Glomerular visceral epithelial cell (primary cell): ENCODE measurements at regions not wholly inside any gene's neighbourhood (a gene's known extent, or its start where the extent isn't known, plus 50 kb on each side); places are given as distances from the start of the nearest gene placed in this dataset.
A peak's percentile ranks its signal among the peaks of the same experiment; 100 is the strongest.
"Not testable (repeated sequence)": the region's sequence is repeated elsewhere in the genome, so short reads cannot be mapped to it uniquely, and the experiment has no call there.

Experiments used
- DNase-seq: peaks from one replicate; pipeline ENCODE4 v3.0.0-alpha.2; 2016; ENCODE audit errors: extremely low spot score

- DNase-seq: no peak
Observed at GRCh38 chr7:119578116-119578515, 694.9 kb upstream of the KCND2 start.

DNA sequence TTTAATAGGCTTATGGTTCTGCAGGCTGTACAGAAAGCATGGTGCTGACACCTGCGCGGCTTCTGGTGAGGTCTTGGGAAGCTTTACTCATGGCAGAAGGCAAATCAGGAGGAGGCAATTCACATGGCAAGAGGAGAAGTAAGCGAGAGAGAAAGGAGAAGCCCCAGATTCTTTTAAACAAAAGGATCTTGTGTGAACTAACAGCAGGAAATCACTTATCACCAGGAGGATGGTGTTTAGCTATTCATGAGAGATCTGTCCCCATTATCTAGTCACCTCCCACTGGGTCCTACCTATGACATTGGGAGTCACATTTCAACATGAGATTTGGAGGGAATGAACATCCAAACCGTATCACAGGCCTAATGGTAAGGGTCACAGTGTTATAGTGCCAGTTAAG, 678.0 kb upstream of the KCND2 start:
- DNase-seq: no peak

DNA sequence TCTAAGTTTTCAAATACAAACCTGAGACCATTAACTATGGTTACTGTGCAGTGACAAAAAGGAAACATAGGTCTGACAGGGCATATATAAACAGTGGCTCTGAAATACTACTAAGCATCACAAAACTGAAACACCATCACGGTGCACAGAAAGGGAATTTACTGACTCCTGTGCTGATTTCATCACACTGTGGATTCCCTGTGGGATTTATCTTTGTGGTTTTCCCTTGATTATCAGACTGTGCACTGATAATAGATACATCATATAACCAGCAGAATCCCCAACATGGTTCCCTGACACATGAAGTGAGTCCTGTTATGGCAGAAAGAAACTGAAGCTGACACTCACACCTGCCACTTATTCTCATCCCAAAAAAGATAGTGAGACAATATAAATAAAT, 676.3 kb upstream of the KCND2 start:
- peak; percentile 3 for DNase-seq

DNA sequence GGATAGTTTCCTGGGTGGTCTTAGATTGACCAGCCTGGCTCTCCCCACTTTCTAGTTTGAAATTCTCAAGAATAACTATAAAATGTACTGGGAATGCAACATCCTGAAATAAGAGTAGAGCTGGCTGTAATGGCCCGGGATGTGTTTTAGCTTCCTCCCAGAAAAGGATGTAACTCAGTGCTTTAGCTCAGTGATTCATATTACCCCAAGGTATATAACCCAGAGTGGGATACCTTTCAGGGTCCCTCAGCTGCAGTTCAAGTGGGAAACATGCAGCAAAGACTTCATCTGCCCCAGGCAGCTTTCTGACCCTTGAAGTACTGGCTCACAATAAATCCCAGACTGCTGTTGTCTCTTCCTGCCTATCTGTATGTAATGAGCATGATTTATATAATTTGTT, 666.7 kb upstream of the KCND2 start:
- no peak for DNase-seq

GRCh38 chr7:119620769-119621168, 652.2 kb upstream of the KCND2 start:
- DNase-seq: no peak

DNA sequence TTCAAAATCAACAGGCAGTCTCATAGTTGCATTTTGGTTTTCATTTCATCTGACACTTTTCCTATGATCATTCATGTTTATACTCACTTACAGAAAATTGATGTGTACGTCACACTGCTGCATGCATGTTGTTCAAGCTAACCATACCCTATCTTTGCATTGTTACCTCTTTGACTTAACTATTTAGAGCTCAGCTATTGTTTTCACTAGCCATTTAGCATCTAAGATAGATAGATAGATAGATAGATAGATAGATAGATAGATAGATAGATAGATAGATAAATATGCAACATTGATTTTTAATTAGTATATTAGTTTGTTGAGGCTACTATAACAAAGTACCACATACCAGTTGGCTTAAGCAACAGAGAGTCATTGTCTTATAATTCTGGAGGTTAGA, 649.5 kb upstream of the KCND2 start:
- DNase-seq: no peak

DNA sequence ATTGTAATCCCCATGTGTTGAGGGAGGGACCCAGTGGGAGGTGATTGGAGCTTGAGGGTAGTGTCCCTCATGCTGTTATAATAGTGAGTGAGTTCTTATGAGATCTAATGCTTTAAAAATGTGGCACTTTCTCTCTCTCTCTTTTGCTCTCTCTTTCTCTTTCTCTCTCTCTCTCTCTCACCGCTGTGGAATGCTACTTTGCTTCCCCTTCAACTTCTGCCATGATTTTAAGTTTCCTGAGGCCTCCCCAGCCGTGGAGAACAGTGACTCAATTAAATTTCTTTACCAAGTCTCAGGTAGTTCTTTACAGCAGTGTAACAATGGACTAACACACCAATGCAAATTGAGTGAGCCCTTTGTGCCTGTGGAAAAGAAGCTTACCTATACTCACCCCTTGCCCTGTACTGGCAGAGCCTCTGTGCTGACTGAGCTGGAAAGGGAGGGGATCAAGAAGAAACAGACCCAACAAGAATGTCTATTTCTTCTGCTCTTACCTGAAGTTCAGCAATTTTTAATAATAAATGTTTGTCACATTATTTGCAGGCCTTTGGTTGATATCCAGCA, 642.5 kb upstream of the KCND2 start:
- DNase-seq: no peak

DNA sequence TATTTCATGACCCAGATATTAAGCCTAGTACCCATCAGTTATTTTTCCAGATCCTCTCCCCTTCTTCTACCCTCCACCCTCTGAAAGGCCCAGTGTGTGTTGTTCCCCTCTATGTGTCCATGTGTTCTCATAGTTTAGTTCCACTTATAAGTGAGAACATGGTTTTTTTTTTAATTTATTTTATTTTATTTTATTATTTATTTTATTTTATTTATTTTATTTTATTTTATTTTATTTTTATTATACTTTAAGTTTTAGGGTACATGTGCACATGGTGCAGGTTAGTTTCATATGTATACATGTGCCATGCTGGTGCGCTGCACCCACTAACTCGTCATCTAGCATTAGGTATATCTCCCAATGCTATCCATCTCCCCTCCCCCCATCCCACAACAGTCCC, 639.2 kb upstream of the KCND2 start:
- DNase-seq: not testable (repeated sequence)

DNA sequence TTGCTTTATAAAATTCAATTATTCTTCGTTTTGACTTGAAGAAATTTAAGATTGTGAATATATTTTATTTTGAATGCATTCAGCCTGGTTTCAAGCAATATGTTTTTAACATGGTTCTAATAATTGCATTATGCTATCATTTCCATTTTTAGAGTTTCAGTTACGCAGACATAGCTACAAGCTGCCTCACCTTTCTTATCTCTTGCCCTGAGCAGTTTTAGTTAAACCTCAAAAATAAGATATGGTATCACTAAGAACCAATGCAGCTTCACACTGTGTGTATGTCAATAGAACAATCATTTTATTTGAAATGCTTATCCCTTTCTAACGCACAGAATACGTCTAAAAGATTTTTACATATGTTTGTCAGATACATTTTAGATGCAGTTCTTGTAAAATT, 632.6 kb upstream of the KCND2 start:
- DNase-seq: no peak

GRCh38 chr7:119640861-119641260, 632.1 kb upstream of the KCND2 start:
- no peak for DNase-seq

GRCh38 chr7:119643558-119643957, 629.4 kb upstream of the KCND2 start:
- no peak for DNase-seq

- DNase-seq: no peak
Observed at GRCh38 chr7:119647286-119647685, 625.7 kb upstream of the KCND2 start.

DNA sequence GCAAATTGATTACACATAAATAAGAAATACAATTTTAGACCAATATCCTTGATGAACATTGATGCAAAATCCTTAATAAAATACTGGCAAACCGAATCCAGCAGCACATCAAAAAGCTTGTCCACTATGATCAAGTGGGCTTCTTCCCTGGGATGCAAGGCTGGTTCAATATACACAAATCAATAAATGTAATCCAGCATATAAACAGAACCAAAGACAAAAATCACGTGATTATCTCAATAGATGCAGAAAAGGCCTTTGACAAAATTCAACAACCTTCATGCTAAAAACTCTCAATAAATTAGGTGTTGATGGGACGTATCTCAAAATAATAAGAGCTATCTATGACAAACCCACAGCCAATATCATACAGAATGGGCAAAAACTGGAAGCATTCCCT, 624.2 kb upstream of the KCND2 start:
- not testable (repeated sequence) for DNase-seq

DNA sequence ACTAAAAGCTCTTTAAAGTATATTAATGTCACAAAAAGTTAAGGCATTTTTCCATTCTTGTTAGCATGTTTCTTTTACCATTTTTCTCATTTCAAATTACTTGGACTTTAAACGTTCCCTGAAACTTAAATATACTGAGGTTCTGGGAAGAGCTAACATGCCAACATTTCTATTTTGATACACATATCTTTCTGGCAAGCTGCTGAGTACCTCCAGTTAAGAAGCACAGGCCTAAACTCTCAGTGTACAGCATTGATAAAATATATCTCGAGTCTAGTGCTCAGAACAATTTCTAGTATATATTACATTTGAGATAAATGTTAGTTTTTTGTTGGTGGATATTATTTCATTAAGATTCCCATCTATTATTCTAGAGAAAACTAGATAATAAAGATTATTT, 612.9 kb upstream of the KCND2 start:
- DNase-seq: no peak

DNA sequence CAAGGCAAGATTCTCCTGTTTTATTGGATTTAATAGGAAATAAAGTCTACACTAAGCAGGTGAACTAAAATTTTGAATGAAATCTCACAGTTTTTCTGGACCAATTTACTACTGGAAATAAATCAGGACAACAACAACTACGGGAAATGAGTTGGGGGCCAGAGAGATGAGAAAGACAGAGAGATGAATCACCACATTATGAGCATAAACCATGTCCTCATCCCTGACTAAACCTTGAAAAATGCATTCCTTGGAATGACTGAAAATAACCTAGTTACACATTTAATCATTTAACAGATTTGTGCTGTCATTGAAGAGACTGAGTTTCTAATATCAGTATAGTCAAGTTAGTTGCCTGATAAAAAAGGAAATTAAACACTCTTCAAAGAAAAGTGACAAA, 608.4 kb upstream of the KCND2 start:
- DNase-seq: peak; percentile 78

DNA sequence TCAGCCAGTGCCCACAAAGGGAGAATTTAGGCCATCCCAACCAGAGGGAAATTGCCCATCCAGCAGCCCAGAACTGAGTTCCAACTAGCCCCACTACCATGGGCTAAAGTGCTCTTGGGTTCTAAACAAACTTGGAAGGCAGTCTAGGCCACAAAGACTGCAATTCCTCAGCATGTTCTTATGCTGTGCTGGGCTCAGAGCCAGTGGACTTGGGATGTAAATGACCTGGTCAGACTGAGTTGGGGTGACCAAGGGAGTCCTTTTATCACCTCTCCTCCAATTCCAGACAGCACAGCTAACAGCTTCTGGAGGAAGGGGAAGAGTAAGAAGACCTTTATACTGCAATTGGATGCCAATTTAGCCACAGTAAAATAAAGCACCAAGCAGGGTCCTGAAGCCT, 607.2 kb upstream of the KCND2 start:
- peak; percentile 7 for DNase-seq

DNA sequence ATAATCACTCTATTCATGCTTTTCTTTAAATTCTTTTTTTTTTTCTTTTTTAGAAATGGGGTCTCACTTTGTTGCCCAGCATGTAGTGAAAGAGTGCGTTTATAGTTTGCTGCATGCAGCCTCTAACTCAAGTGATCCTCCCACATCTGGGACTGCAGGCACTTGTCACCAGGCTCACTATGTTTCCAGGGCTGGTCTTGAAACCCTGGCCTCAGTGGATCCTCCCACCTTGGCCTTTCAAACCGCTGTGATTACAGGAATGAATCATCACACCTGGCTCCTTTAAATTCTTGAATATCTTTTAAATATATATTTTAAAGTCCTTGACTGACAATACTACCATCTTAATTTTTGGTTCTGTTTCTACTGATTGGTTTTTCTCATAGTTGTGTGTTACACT, 591.6 kb upstream of the KCND2 start:
- no peak for DNase-seq

DNA sequence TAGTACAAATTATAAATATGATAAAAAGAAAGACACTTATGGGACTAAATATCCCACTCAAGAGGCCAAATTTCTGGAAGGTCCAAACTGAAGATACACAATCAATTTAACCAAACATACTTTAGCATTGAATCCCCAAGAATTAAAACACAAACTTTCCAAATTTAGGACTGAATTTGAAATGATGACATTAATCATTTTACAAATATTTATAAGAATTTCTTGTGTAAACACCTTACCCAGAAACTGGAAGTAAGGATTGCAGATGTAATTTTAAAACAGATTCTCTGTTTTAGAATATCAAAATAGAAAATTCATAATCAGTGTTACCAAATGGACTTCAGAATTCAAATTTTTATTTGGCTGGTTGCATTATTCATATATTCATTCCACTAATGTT, 588.2 kb upstream of the KCND2 start:
- DNase-seq: no peak

DNA sequence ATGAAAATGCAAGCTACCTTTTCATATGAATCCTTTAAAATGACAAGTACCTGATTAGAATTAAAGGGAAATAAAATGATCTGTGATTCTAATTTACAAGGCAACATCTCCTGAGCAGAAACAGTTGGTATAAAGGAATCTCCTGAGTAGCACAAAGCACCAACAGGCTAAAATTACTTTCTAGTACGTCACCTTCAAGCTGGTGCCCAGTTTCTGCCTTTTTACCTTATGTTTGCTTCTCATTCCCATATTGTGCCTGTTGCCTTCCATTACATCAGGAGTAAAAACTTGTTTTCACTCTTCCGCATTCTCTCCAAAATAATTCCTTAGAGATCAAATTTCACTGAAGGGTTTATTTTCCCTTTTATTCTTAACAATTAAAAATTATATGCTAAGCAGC, 587.1 kb upstream of the KCND2 start:
- DNase-seq: no peak

DNA sequence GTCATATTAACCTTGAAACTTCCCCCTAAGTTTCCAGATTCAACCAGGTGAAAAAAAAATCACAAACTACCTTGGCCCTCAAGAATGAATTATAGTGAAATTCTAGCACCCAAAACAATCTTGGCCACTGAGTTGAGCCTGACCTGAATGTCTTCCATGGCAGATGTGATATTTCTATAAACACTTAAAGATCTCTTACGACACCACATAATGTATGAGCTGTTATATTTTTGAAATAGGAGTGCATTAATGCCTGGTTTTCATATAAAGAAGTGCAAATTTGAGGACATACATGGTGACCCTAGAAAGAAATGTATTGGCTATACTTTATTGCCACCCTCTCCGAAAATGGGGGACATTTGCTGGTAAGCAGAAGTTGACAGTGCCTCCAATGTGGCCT, 584.1 kb upstream of the KCND2 start:
- no peak for DNase-seq

DNA sequence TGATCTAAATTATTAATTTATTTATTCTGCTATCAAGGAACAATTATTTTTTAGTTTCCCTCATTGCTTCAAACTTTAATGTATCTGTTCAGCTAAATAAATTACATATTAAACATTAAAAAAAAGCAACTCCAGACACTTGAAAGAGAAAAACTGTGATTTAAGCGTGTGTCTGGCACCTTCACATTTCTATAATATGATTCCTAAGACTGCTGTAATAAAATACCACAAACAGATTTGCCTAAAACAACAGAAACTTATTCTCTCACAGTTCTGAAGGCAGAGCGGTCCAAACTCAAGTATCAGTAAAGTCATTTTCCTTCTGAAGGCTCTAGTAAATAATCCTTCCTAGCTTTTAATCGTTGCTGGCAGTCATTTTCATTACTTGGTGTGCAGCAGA, 580.4 kb upstream of the KCND2 start:
- DNase-seq: no peak

GRCh38 chr7:119694506-119694905, 578.5 kb upstream of the KCND2 start:
- no peak for DNase-seq

- no peak for DNase-seq
Observed at GRCh38 chr7:119696336-119696735, 576.6 kb upstream of the KCND2 start.

GRCh38 chr7:119703895-119704294, 569.1 kb upstream of the KCND2 start:
- DNase-seq: no peak

GRCh38 chr7:119706608-119707007, 566.4 kb upstream of the KCND2 start:
- DNase-seq: no peak
